SK-N-SH (cell line): ENCODE measurements at regions not wholly inside any gene's neighbourhood (a gene's known extent, or its start where the extent isn't known, plus 50 kb on each side); places are given as distances from the start of the nearest gene placed in this dataset.

ENCODE experiments used
- CTCF ChIA-PET: fragments of 300-600, 350-600 bp; formaldehyde crosslinking; extraction: SDS; loops from one replicate; lab custom pipeline; 2021; lab: Yijun Ruan, JAX
- POLR2A ChIA-PET: fragments of 350-600 bp; sonication (Branson Sonifier 250); formaldehyde crosslinking; extraction: SDS; loops from one replicate; lab custom pipeline; 2020; ENCODE audit warnings: antibody characterized with exemption, inconsistent platforms; lab: Yijun Ruan, JAX
- DNase-seq: peaks from one replicate; pipeline ENCODE4 v3.0.0; 2012
- H2AFZ ChIP-seq: fragments of 200-600 bp; sonication (generic); 2 replicates; pipeline ENCODE4 v1.8.1; 2016; ENCODE audit warnings: antibody characterized with exemption, mild to moderate bottlenecking, low read depth
- H3F3A ChIP-seq: fragments of 200-600 bp; sonication (generic); replicated peaks from 2 replicates; pipeline ENCODE3; 2016; ENCODE audit warnings: antibody characterized with exemption, mild to moderate bottlenecking; ENCODE audit not compliant: insufficient read depth
- H3K27ac ChIP-seq, 2 experiments: fragments of 200-500 bp in 1 of 2; fragments of 200-600 bp in 1 of 2; sonication (Bioruptor generic) in 1 of 2; sonication (generic), shearing (Covaris generic) in 1 of 2; 2 replicates each; pipeline versions ENCODE4 v1.5.1 to v1.6.1; 2014 to 2016; ENCODE audit warnings: low read depth in 2 of 2, inconsistent platforms in 1 of 2, low read length in 1 of 2, mild to moderate bottlenecking in 1 of 2, mixed read lengths in 1 of 2
- H3K27me3 ChIP-seq: fragments of 200-600 bp; sonication (generic), shearing (Covaris generic); 2 replicates; pipeline ENCODE4 v1.6.1; 2016; ENCODE audit warnings: mixed run types; ENCODE audit not compliant: insufficient read depth
- H3K36me3 ChIP-seq, 2 experiments: fragments of 200-500 bp in 1 of 2; fragments of 200-600 bp in 1 of 2; sonication (Bioruptor generic) in 1 of 2; sonication (generic) in 1 of 2; replicated peaks in 1 of 2; 2 replicates each; pipeline versions ENCODE3 to v1.5.1; 2014 to 2016; ENCODE audit warnings: low read length in 1 of 2, mild to moderate bottlenecking in 1 of 2; ENCODE audit not compliant: insufficient read depth in 2 of 2, control insufficient read depth in 1 of 2
- H3K4me1 ChIP-seq, 2 experiments: fragments of 200-500 bp in 1 of 2; fragments of 200-600 bp in 1 of 2; sonication (Bioruptor generic) in 1 of 2; sonication (generic), shearing (Covaris generic) in 1 of 2; 2 replicates each; pipeline versions ENCODE4 v1.5.1 to v1.6.1; 2014 to 2016; ENCODE audit warnings: low read depth in 1 of 2, low read length in 1 of 2, mixed run types in 1 of 2; ENCODE audit not compliant: insufficient read depth in 2 of 2, control insufficient read depth in 1 of 2
- H3K4me2 ChIP-seq: fragments of 200-600 bp; sonication (generic), shearing (Covaris generic); 2 replicates; pipeline ENCODE4 v1.6.1; 2017; ENCODE audit warnings: mixed run types
- H3K4me3 ChIP-seq, 2 experiments: fragments of 200-500 bp in 1 of 2; fragments of 200-600 bp in 1 of 2; sonication (Bioruptor generic) in 1 of 2; sonication (generic), shearing (Covaris generic) in 1 of 2; 2 replicates each; pipeline versions ENCODE4 v1.5.1 to v1.8.1; 2014 to 2016; ENCODE audit warnings: low read depth in 2 of 2, inconsistent platforms in 1 of 2, low read length in 1 of 2, mild to moderate bottlenecking in 1 of 2, mixed read lengths in 1 of 2, moderate library complexity in 1 of 2
- H3K79me2 ChIP-seq: fragments of 200-600 bp; sonication (generic); 2 replicates; pipeline ENCODE4 v1.8.1; 2017; ENCODE audit warnings: mild to moderate bottlenecking; ENCODE audit not compliant: insufficient read depth
- H3K9ac ChIP-seq: fragments of 200-600 bp; sonication (generic); 2 replicates; pipeline ENCODE4 v1.6.1; 2017; ENCODE audit warnings: mixed run types
- H3K9me2 ChIP-seq: fragments of 200-600 bp; sonication (generic); 2 replicates; pipeline ENCODE4 v1.6.1; 2017; ENCODE audit warnings: mixed run types
- H3K9me3 ChIP-seq: fragments of 200-600 bp; sonication (generic); 2 replicates; pipeline ENCODE4 v1.6.1; 2017; ENCODE audit warnings: mixed run types, mild to moderate bottlenecking, moderate library complexity
- H4K20me1 ChIP-seq: fragments of 200-600 bp; sonication (generic); 2 replicates; pipeline ENCODE4 v1.6.1; 2017; ENCODE audit warnings: mild to moderate bottlenecking, mixed run types; ENCODE audit not compliant: insufficient read depth
- CHD2 ChIP-seq: fragments of 150-350 bp; IDR thresholded peaks from 2 replicates; pipeline ENCODE4 v1.6.1; 2018; ENCODE audit warnings: low read length; ENCODE audit not compliant: partially characterized antibody
- FOSL2 ChIP-seq: IDR thresholded peaks from 2 replicates; pipeline ENCODE4 v1.4.0; 2012; ENCODE audit warnings: low read depth, mild to moderate bottlenecking, moderate library complexity, borderline replicate concordance
- FOXM1 ChIP-seq: IDR thresholded peaks from 2 replicates; pipeline ENCODE4 v1.4.0; 2012; ENCODE audit warnings: low read depth, mild to moderate bottlenecking
- GABPA ChIP-seq: IDR thresholded peaks from 2 replicates; pipeline ENCODE4 v1.4.0; 2012; ENCODE audit warnings: low read depth, mild to moderate bottlenecking
- JUND ChIP-seq: IDR thresholded peaks from 2 replicates; pipeline ENCODE4 v1.4.0; 2012
- NFIC ChIP-seq: IDR thresholded peaks from 2 replicates; pipeline ENCODE4 v1.4.0; 2012; ENCODE audit warnings: borderline replicate concordance
- POLR2AphosphoS5 ChIP-seq: IDR thresholded peaks from 2 replicates; pipeline ENCODE4 v1.6.1; 2012; ENCODE audit warnings: low read depth, low read length
- RCOR1 ChIP-seq: fragments of 150-350 bp; IDR thresholded peaks from 2 replicates; pipeline ENCODE4 v1.6.1; 2017; ENCODE audit warnings: antibody characterized with exemption, low read length
- RXRA ChIP-seq: IDR thresholded peaks from 2 replicates; pipeline ENCODE4 v1.4.0; 2012; ENCODE audit warnings: low read depth, mild to moderate bottlenecking, borderline replicate concordance
- SIN3A ChIP-seq: IDR thresholded peaks from 2 replicates; pipeline ENCODE4 v1.6.1; 2012; ENCODE audit warnings: low read depth, mild to moderate bottlenecking, low read length, moderate library complexity, borderline replicate concordance
- SMC3 ChIP-seq: IDR thresholded peaks from 2 replicates; pipeline ENCODE4 v1.6.1; 2012; ENCODE audit warnings: low read depth, low read length, improper control_type of control experiment
- TEAD4 ChIP-seq: IDR thresholded peaks from 2 replicates; pipeline ENCODE4 v1.4.0; 2012; ENCODE audit warnings: mild to moderate bottlenecking, borderline replicate concordance; ENCODE audit not compliant: insufficient read depth
- WGBS: methylation state at CpG from one replicate; pipeline ENCODE4 v1.1.6; 2017; ENCODE audit warnings: low lambda C conversion rate; 5-methylcytosine and 5-hydroxymethylcytosine counted together
- TF ChIP-seq, protein P1 (sequence below): IDR thresholded peaks from 2 replicates; pipeline ENCODE4; 2012
- TF ChIP-seq, protein P2 (sequence below): IDR thresholded peaks from 2 replicates; pipeline ENCODE4 v1.4.0; 2012; ENCODE audit warnings: low read depth, borderline replicate concordance
- TF ChIP-seq, protein P3 (sequence below): IDR thresholded peaks from 2 replicates; pipeline ENCODE4 v1.4.0; 2012; ENCODE audit warnings: low read depth
- TF ChIP-seq, protein P4 (sequence below): fragments of 150-350 bp; IDR thresholded peaks from 2 replicates; pipeline ENCODE4 v1.6.1; 2017; ENCODE audit warnings: antibody characterized with exemption, low read length, low read depth, borderline replicate concordance
- TF ChIP-seq, protein P5 (sequence below): IDR thresholded peaks from 2 replicates; pipeline ENCODE4 v1.4.0; 2012; ENCODE audit warnings: low read depth, borderline replicate concordance

DNA sequence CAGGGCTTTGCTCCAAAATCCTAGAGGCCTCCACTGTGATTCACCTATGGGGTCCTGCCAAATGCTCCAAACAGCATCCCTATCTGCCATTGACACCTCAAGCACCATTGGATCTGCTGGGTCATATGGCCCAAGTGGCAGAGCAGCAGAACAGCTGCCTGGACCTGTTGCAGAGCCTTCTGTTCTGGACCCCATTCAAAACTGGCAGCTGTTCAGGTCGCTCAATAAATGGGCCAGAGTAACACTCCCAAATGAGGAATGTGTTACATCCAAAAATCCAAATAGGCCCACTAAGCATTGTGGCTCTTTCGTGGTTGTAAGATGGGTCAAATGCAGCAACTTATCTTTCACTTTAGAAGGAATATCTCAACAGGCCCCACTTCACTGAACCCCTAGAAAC is 783.6 kb downstream of the DCDC2C start:
- ChIA-PET CTCF (no interaction called here), POLR2A (no interaction called here)
- Histone ChIP-seq H3K27ac (no peak overlapping the region), H3K9me3 (no peaks in the 10 kb centered on the region; the same call in 1 of the 2 replicates), H3K9me2 (no peaks in the 10 kb centered on the region), H3K4me1 (no peaks in the 10 kb centered on the region), H2AFZ (no peak overlapping the region), H3K27me3 (no peaks in the 10 kb centered on the region), H3K4me2 (no peak overlapping the region), H3F3A (no peaks in the 10 kb centered on the region), H3K36me3 (no peaks in the 10 kb centered on the region), H3K9ac (no peak overlapping the region), H3K4me3 (no peak overlapping the region), H3K79me2 (no peaks in the 10 kb centered on the region), H4K20me1 (no peaks in the 10 kb centered on the region)
- 5% methylated on average over 2 of the region's 2 CpGs for WGBS
- no peak for DNase-seq
- TF ChIP-seq, protein P1, sequence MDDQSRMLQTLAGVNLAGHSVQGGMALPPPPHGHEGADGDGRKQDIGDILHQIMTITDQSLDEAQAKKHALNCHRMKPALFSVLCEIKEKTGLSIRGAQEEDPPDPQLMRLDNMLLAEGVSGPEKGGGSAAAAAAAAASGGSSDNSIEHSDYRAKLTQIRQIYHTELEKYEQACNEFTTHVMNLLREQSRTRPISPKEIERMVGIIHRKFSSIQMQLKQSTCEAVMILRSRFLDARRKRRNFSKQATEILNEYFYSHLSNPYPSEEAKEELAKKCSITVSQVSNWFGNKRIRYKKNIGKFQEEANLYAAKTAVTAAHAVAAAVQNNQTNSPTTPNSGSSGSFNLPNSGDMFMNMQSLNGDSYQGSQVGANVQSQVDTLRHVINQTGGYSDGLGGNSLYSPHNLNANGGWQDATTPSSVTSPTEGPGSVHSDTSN = no peak
- TF ChIP-seq, protein P2, sequence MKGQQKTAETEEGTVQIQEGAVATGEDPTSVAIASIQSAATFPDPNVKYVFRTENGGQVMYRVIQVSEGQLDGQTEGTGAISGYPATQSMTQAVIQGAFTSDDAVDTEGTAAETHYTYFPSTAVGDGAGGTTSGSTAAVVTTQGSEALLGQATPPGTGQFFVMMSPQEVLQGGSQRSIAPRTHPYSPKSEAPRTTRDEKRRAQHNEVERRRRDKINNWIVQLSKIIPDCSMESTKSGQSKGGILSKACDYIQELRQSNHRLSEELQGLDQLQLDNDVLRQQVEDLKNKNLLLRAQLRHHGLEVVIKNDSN = no peak
- no peak for TF ChIP-seq RXRA
- TF ChIP-seq POLR2AphosphoS5 = no peak
- no peak for TF ChIP-seq NFIC
- no peak for TF ChIP-seq FOXM1
- no peak for TF ChIP-seq SIN3A
- TF ChIP-seq, protein P3, sequence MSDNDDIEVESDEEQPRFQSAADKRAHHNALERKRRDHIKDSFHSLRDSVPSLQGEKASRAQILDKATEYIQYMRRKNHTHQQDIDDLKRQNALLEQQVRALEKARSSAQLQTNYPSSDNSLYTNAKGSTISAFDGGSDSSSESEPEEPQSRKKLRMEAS = no peak
- no peak for TF ChIP-seq FOSL2
- TF ChIP-seq GABPA = no peak
- no peak for TF ChIP-seq CHD2
- TF ChIP-seq RCOR1 = no peak
- TF ChIP-seq JUND = no peak
- TF ChIP-seq, protein P4, sequence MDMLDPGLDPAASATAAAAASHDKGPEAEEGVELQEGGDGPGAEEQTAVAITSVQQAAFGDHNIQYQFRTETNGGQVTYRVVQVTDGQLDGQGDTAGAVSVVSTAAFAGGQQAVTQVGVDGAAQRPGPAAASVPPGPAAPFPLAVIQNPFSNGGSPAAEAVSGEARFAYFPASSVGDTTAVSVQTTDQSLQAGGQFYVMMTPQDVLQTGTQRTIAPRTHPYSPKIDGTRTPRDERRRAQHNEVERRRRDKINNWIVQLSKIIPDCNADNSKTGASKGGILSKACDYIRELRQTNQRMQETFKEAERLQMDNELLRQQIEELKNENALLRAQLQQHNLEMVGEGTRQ = no peak
- TF ChIP-seq, protein P5, sequence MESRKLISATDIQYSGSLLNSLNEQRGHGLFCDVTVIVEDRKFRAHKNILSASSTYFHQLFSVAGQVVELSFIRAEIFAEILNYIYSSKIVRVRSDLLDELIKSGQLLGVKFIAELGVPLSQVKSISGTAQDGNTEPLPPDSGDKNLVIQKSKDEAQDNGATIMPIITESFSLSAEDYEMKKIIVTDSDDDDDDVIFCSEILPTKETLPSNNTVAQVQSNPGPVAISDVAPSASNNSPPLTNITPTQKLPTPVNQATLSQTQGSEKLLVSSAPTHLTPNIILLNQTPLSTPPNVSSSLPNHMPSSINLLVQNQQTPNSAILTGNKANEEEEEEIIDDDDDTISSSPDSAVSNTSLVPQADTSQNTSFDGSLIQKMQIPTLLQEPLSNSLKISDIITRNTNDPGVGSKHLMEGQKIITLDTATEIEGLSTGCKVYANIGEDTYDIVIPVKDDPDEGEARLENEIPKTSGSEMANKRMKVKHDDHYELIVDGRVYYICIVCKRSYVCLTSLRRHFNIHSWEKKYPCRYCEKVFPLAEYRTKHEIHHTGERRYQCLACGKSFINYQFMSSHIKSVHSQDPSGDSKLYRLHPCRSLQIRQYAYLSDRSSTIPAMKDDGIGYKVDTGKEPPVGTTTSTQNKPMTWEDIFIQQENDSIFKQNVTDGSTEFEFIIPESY = no peak
- no peak for TF ChIP-seq SMC3
- TF ChIP-seq TEAD4 = no peak
